Brain microvascular endothelial cell (primary cell): ENCODE measurements at regions not wholly inside any gene's neighbourhood (a gene's known extent, or its start where the extent isn't known, plus 50 kb on each side); places are given as distances from the start of the nearest gene placed in this dataset.
A peak's percentile ranks its signal among the peaks of the same experiment; 100 is the strongest.
"Not testable (repeated sequence)": the region's sequence is repeated elsewhere in the genome, so short reads cannot be mapped to it uniquely, and the experiment has no call there.

Experiments used
- DNase-seq: peaks from one replicate; pipeline ENCODE4 v3.0.0-alpha.2; 2020
- H3K27ac ChIP-seq: fragments of 250-450 bp; sonication (Bioruptor Pico); 2 replicates; pipeline ENCODE4 v1.5.1; 2020; ENCODE audit warnings: mild to moderate bottlenecking, moderate library complexity
- H3K27me3 ChIP-seq: fragments of 250-450 bp; sonication (Bioruptor Pico); replicated peaks from 2 replicates; pipeline ENCODE4 v1.5.1; 2020; ENCODE audit warnings: mild to moderate bottlenecking
- H3K36me3 ChIP-seq: fragments of 250-450 bp; sonication (Bioruptor Pico); replicated peaks from 2 replicates; pipeline ENCODE4 v1.5.1; 2020; ENCODE audit warnings: mild to moderate bottlenecking
- H3K4me3 ChIP-seq: 2 replicates; pipeline ENCODE4 v1.5.1; 2011; ENCODE audit warnings: low read depth, mild to moderate bottlenecking, control low read depth, low read length, moderate library complexity
- in situ Hi-C: cut with HindIII; loops from 2 replicates; pipeline ENCODE4 v1.10.0; 2017; ENCODE audit warnings: low sequenced_read_pairs, low pct_ligation_motif_present
- TF ChIP-seq, protein P1 (sequence below): IDR thresholded peaks from 2 replicates; pipeline ENCODE4 v1.5.1; 2011; ENCODE audit warnings: low read depth, mild to moderate bottlenecking, moderate library complexity, low read length, control low read depth, inconsistent platforms; ENCODE audit errors: missing control alignments

DNA sequence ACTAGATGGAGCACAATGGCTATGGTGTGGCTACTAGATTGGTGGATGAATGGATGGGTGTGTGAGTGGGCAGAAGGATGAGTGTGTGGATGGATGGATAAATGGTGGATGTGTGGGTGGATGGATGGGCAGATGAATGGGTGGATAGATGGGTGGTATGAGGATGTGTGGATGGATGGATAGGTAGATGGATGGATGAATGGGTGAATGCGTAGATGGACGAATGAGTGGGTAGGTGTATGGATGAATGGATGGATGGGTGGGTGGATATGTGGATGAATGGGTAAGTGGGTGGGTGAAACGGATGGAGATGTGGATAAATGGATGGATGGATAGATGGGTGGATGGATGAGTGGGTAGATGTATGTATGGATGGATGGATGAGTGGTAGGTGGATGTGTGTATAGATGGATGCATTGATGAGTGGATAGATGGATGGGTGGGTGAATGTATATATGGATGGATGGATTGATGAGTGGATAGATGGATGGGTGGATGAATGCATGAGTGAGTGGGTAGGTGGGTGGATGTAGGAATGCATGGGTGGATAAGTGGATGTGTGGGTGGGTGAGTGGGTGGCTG, 114.2 kb downstream of the TEX29 start:
- Histone ChIP-seq H3K27ac (no peak overlapping the region), H3K36me3 (no peaks in the 10 kb centered on the region)

GRCh38 chr13:111436446-111436845, 116.0 kb downstream of the TEX29 start:
- no peaks in the 10 kb centered on the region for H3K27me3 ChIP-seq
- H3K4me3 ChIP-seq: no peak overlapping the region
- H3K27ac ChIP-seq: no peak overlapping the region
- H3K36me3 ChIP-seq: no peaks in the 10 kb centered on the region
- TF ChIP-seq, protein P1, sequence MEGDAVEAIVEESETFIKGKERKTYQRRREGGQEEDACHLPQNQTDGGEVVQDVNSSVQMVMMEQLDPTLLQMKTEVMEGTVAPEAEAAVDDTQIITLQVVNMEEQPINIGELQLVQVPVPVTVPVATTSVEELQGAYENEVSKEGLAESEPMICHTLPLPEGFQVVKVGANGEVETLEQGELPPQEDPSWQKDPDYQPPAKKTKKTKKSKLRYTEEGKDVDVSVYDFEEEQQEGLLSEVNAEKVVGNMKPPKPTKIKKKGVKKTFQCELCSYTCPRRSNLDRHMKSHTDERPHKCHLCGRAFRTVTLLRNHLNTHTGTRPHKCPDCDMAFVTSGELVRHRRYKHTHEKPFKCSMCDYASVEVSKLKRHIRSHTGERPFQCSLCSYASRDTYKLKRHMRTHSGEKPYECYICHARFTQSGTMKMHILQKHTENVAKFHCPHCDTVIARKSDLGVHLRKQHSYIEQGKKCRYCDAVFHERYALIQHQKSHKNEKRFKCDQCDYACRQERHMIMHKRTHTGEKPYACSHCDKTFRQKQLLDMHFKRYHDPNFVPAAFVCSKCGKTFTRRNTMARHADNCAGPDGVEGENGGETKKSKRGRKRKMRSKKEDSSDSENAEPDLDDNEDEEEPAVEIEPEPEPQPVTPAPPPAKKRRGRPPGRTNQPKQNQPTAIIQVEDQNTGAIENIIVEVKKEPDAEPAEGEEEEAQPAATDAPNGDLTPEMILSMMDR: no peak
- in situ Hi-C loops: no loop called here
- no peak for DNase-seq

More for the DNA sequence above, 114.2 kb downstream of the TEX29 start:
- in situ Hi-C loops: no loop called here
- no peak overlapping the region for H3K4me3 ChIP-seq
- no peaks in the 10 kb centered on the region for H3K27me3 ChIP-seq
- DNase-seq: no peak
- TF ChIP-seq, protein P1: no peak

DNA sequence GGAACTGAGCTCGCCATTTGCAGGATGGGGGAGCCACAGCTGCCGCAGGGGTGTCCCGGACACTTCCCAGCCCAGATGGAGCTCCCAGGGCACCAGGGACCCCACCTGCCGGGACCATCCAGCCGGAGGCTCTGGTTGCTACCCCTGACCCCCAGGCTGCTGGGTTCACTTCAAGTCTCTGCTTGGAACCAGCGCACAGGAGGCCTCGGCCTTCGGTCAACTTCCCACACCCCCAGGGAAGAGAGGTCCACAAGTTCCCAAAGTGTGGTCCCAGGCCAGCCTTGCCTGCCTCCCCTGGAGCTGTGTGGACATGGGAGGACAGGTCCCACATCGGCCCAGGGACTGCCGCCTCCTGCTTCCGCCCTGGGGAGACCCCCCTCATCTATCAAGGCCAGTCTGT, 117.0 kb downstream of the TEX29 start:
- no peak overlapping the region for H3K27ac ChIP-seq
- no peak for DNase-seq
- TF ChIP-seq, protein P1: no peak
- in situ Hi-C loops: no loop called here
- no peaks in the 10 kb centered on the region for H3K36me3 ChIP-seq
- no peaks in the 10 kb centered on the region for H3K27me3 ChIP-seq
- H3K4me3 ChIP-seq: no peak overlapping the region

- in situ Hi-C loops: no loop called here
- TF ChIP-seq, protein P1: no peak
- Histone ChIP-seq H3K27me3 (no peaks in the 10 kb centered on the region), H3K4me3 (no peak overlapping the region), H3K36me3 (no peaks in the 10 kb centered on the region), H3K27ac (no peak overlapping the region)
- DNase-seq: no peak
Observed at GRCh38 chr13:111437856-111438547, 117.6 kb downstream of the TEX29 start.

DNA sequence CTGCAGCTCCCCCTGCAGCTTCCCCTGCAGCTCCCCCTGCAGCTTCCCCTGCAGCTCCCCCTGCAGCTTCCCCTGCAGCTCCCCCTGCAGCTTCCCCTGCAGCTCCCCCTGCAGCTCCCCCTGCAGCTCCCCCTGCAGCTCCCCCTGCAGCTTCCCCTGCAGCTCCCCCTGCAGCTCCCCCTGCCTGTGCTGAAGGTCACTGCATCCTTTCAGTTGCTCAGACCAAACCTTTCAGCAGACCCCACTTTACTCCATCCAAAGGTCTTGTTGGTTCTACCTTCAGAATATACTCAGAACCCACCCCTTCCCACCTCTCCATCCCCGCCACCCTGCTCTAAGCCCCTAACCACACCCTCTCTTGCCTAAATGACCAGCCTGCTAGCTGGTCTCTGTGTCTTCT, 120.0 kb downstream of the TEX29 start:
- in situ Hi-C loops, H3K27me3 ChIP-seq, H3K27ac ChIP-seq, H3K36me3 ChIP-seq, H3K4me3 ChIP-seq, DNase-seq: not testable (repeated sequence)
- TF ChIP-seq, protein P1: peak; percentile 54
